ENCODE measurements at regions not wholly inside any gene's neighbourhood (a gene's known extent, or its start where the extent isn't known, plus 50 kb on each side); places are given as distances from the start of the nearest gene placed in this dataset.

DNA sequence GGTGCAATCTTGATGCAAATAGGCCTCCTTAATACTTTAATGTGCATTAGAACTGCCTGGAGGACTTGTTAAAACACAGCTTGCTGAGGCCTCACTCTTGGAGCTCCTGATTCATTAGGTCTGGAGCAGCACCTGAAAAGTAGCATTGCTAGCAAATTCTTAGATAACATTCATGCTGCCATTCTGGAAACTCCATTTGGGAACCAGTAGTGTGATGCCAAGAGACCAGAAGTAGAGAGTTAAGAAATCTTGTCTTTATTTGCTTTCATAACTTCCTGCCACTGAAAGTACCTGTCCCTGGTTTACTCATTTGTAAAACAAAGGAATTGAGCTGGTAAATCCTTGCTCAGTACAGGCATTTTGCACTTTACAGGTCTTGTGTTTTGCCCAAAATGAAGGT, 72.0 kb downstream of the RAP2B start:
- TF ChIP-seq ZNF274 (IDR thresholded peaks at IDR 0.05; ENCODE audit: low read depth, low read length) (no peak), YY1 (IDR thresholded peaks at IDR 0.05; ENCODE audit: insufficient read depth, insufficient read length) (no peak), SUZ12 (IDR thresholded peaks at IDR 0.05; ENCODE audit: extremely low read depth, insufficient read depth, insufficient read length) (no peak)

Data from NT2/D1 (cell line).